ENCODE measurements at regions not wholly inside any gene's neighbourhood (a gene's known extent, or its start where the extent isn't known, plus 50 kb on each side); places are given as distances from the start of the nearest gene placed in this dataset.

DNA sequence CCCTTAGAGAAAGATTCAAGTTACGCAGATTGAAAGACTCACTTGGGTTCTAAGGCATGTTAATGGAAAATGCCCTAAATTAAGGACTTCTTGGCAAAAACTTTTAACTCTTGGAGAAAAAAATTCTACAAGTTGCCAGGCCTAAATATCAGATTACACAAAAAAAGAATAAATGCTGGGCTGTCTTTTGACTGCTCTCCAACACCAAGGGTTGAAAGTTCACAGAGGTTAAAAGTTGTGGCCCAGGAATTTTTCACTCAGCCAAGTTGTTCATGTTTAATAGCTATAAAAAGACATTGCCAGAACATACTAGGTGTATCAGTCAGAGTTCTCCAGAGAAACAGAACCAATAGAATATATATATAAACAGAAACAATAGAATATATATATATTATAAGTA is 204.3 kb upstream of the ADRA1D start:
- no peaks in the 10 kb centered on the region for H3K4me1 ChIP-seq
- TF ChIP-seq, protein P1, sequence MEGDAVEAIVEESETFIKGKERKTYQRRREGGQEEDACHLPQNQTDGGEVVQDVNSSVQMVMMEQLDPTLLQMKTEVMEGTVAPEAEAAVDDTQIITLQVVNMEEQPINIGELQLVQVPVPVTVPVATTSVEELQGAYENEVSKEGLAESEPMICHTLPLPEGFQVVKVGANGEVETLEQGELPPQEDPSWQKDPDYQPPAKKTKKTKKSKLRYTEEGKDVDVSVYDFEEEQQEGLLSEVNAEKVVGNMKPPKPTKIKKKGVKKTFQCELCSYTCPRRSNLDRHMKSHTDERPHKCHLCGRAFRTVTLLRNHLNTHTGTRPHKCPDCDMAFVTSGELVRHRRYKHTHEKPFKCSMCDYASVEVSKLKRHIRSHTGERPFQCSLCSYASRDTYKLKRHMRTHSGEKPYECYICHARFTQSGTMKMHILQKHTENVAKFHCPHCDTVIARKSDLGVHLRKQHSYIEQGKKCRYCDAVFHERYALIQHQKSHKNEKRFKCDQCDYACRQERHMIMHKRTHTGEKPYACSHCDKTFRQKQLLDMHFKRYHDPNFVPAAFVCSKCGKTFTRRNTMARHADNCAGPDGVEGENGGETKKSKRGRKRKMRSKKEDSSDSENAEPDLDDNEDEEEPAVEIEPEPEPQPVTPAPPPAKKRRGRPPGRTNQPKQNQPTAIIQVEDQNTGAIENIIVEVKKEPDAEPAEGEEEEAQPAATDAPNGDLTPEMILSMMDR (IDR thresholded peaks at IDR 0.05) = no peak
- TF ChIP-seq POLR2A (IDR thresholded peaks at IDR 0.05) (no peak), POLR2AphosphoS5 (IDR thresholded peaks at IDR 0.05) (no peak)
- intact Hi-C loops (cut with DNase I; ENCODE audit: low total_unique reads) = no loop called here

DNA sequence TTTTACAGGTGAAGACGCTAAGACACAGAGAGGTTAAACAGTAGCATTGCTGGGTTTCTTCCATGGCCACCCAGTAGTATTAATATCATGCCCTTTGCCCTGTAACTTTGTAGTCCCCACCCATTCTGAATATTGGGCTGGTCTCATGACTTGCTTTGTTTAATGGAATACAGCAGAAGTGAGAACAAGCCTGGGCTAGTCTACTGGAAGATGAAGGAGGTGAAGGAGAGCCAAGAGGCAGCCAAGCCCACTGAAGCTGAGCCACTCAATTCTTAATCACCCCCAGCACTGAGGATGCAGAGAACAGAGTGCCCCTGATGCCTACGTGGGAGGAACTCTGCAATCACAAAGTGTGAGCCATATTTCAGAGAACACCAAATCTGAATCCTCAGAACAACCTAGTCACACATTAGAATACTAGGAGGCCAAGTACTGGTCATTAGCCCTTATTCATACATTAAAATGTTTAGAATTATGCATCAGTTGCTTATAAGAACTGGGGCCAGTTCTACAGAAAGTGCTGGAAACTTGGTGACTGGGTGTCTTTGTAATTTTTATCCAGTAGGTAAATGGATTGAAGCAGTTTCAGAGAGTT is 202.5 kb upstream of the ADRA1D start:
- Histone ChIP-seq H3K36me3 (no peaks in the 10 kb centered on the region), H3K27ac (no peak overlapping the region), H3K27me3 (no peaks in the 10 kb centered on the region), H3K9me3 (no peaks in the 10 kb centered on the region), H3K4me3 (no peak overlapping the region), H3K4me1 (no peaks in the 10 kb centered on the region)
- no peak for DNase-seq (ENCODE audit: low spot score in 2 of 2)
- TF ChIP-seq, protein P1 (IDR thresholded peaks at IDR 0.05) = no peak
- TF ChIP-seq POLR2AphosphoS5 (IDR thresholded peaks at IDR 0.05) (no peak), POLR2A (IDR thresholded peaks at IDR 0.05) (no peak)
- intact Hi-C loops (cut with DNase I; ENCODE audit: low total_unique reads) = no loop called here

More for the DNA sequence above, 204.3 kb upstream of the ADRA1D start:
- Histone ChIP-seq H3K27ac (no peak overlapping the region), H3K4me3 (no peak overlapping the region), H3K27me3 (no peaks in the 10 kb centered on the region), H3K36me3 (no peaks in the 10 kb centered on the region), H3K9me3 (no peaks in the 10 kb centered on the region)
- no peak for DNase-seq (ENCODE audit: low spot score in 2 of 2)

DNA sequence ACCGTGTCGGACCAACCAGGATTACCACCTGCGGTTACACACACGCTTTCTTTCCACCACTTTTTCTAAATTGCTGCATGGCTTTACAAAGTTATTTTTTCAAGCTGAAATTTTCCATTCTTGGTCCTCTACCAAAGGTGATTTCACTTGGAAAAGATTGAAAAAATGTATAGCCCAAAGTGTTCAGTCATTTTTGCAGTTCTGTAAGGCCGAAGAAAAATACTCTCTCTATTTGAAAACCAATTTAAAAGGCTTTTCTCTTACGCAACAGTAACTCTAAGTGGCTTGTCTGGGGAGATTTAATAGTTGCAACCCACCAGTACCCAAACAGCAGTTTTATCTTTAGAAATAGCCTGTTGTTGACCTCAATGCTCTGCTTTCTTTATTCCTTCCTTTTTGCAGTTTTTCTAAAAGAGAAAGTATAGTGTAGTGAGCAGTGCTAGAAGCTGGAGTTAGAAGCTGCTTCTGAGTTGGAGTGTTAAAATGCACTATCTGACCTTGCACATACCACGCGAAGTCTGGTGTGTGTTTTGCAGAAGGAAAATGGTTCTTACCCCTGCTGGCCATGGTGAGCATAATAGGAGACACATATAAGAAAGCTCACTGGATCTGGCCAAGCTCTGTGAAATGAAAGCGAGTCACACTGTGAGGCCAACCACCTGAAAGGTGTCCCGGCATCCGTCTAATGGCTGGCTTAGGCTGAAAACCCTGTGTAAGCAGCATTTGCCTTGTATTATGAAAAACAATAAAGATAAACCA is 201.0 kb upstream of the ADRA1D start:
- Histone ChIP-seq H3K27me3 (no peaks in the 10 kb centered on the region), H3K27ac (no peak overlapping the region), H3K4me1 (no peaks in the 10 kb centered on the region), H3K9me3 (no peaks in the 10 kb centered on the region), H3K36me3 (no peaks in the 10 kb centered on the region), H3K4me3 (no peak overlapping the region)
- intact Hi-C loops (cut with DNase I; ENCODE audit: low total_unique reads) = no loop called here
- no peak for DNase-seq (ENCODE audit: low spot score in 2 of 2)
- TF ChIP-seq, protein P1 (IDR thresholded peaks at IDR 0.05) = peak in 1 of 3 donors; percentile 11
- no peak for TF ChIP-seq POLR2AphosphoS5 (IDR thresholded peaks at IDR 0.05)
- no peak for TF ChIP-seq POLR2A (IDR thresholded peaks at IDR 0.05)

DNA sequence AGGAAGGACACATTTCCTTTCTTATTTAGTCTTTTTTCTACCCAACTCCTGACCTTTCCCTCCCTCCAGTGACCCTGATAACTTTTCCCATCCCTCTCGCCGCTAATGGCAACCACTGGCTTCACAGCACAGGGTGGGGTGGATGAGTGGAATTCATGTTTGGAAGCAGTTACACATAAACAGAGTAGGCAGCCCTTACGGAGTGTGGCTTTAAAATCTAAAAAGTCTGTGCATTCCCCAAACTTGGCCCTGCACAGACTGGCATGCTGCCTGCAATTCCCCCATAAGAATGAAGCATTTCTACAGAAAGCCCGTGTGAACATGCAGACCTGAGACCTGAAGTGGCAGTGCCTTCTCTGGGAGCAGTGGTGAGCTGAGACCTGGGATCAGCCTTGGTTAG is 196.7 kb upstream of the ADRA1D start:
- H3K4me1 ChIP-seq = no peaks in the 10 kb centered on the region

DNA sequence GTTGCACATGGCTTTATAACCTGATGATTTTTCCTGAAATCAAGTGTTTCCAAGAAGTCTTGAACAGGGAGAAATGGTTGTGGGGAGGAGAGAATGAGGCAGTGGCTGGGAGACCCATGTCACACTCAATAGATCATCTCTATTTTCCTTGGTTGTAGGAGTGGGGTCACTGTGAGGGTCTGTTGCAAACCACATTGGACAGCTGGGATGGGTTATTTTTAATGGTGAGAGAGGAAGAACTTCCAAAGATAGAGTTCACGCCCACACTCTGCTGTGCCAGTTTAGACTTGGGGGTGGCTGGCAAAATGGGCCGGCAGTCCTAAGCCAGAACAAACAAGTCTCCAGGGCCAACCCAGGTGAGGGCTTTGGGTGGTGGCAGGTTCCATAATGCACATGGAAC is 196.2 kb upstream of the ADRA1D start:
- TF ChIP-seq, protein P1 (IDR thresholded peaks at IDR 0.05) = no peak
- no peak for TF ChIP-seq POLR2A (IDR thresholded peaks at IDR 0.05)
- TF ChIP-seq POLR2AphosphoS5 (IDR thresholded peaks at IDR 0.05) = no peak
- peak overlapping the region in 1 of 2 donors; percentile 32 for H3K27ac ChIP-seq
- intact Hi-C loops (cut with DNase I; ENCODE audit: low total_unique reads) = no loop called here

More for the DNA sequence above, 196.7 kb upstream of the ADRA1D start:
- TF ChIP-seq POLR2AphosphoS5 (IDR thresholded peaks at IDR 0.05) (no peak), POLR2A (IDR thresholded peaks at IDR 0.05) (no peak)
- TF ChIP-seq, protein P1 (IDR thresholded peaks at IDR 0.05) = no peak
- DNase-seq (ENCODE audit: low spot score in 2 of 2) = no peak
- intact Hi-C loops (cut with DNase I; ENCODE audit: low total_unique reads) = no loop called here
- H3K36me3 ChIP-seq = no peaks in the 10 kb centered on the region
- no peaks in the 10 kb centered on the region for H3K9me3 ChIP-seq
- H3K27me3 ChIP-seq = no peaks in the 10 kb centered on the region
- H3K4me3 ChIP-seq = no peak overlapping the region
- H3K27ac ChIP-seq = peak overlapping the region in 1 of 2 donors; percentile 32

More for the DNA sequence above, 196.2 kb upstream of the ADRA1D start:
- no peaks in the 10 kb centered on the region for H3K27me3 ChIP-seq
- no peaks in the 10 kb centered on the region for H3K36me3 ChIP-seq
- no peaks in the 10 kb centered on the region for H3K9me3 ChIP-seq
- DNase-seq (ENCODE audit: low spot score in 2 of 2) = no peak
- H3K4me1 ChIP-seq = no peaks in the 10 kb centered on the region
- no peak overlapping the region for H3K4me3 ChIP-seq
